Ovary (tissue), 7 donors: ENCODE measurements at regions not wholly inside any gene's neighbourhood (a gene's known extent, or its start where the extent isn't known, plus 50 kb on each side); places are given as distances from the start of the nearest gene placed in this dataset.

ENCODE experiments used
- DNase-seq, 5 donors: peaks; one replicate each; pipeline ENCODE4 v3.0.0-alpha.2; 2019 to 2020
- H3K27ac ChIP-seq, 2 donors: fragments of 200-600 bp; one replicate each; pipeline versions ENCODE4 v1.5.1 to v1.8.0; 2019 to 2022
- H3K27me3 ChIP-seq: fragments of 200-600 bp; one replicate; pipeline ENCODE4 v1.8.0; 2022
- H3K36me3 ChIP-seq: fragments of 200-600 bp; sonication (generic); one replicate; pipeline ENCODE4 v1.5.1; 2019
- H3K4me1 ChIP-seq: one replicate; pipeline ENCODE4 v1.8.1; 2013; ENCODE audit warnings: mild to moderate bottlenecking, moderate library complexity; ENCODE audit not compliant: insufficient read depth
- H3K4me3 ChIP-seq: fragments of 200-600 bp; sonication (generic); one replicate; pipeline ENCODE4 v1.5.1; 2017
- H3K9me3 ChIP-seq, 2 donors: fragments of 200-600 bp in 1 of 2; sonication (generic) in 1 of 2; one replicate each; pipeline versions ENCODE4 v1.5.1 to v1.8.1; 2013 to 2019; ENCODE audit warnings: mild to moderate bottlenecking in 1 of 2, moderate library complexity in 1 of 2
- EP300 ChIP-seq: sonication (generic); formaldehyde crosslinking; IDR thresholded peaks from one replicate; pipeline ENCODE4 v1.6.1; 2017; ENCODE audit warnings: antibody characterized with exemption
- POLR2A ChIP-seq: fragments of 450-650 bp; IDR thresholded peaks from one replicate; pipeline ENCODE4 v1.6.1; 2017; ENCODE audit warnings: antibody characterized with exemption, mild to moderate bottlenecking, moderate library complexity
- WGBS, 3 donors: extraction: QIAGEN DNeasy Blood & Tissue Kit in 1 of 3; methylation state at CpG; one replicate each; pipeline versions ENCODE4 v1.1.5 to v1.1.7; 2013 to 2017; 5-methylcytosine and 5-hydroxymethylcytosine counted together
- intact Hi-C, 4 donors: fragments of 100-400 bp; cut with DNase I; formaldehyde crosslinking; loops; one replicate each; pipeline versions ENCODE4 v1.11.0 to v1.15.1; 2022 to 2023
- TF ChIP-seq, protein P1 (sequence below), 3 donors: fragments of 450-650 bp in 2 of 3; fragments of 200-600 bp in 1 of 3; IDR thresholded peaks; one replicate each; pipeline versions ENCODE4 v1.5.1 to v1.8.0; 2016 to 2022; ENCODE audit warnings: antibody characterized with exemption in 3 of 3, mild to moderate bottlenecking in 1 of 3
- donor health status: DM: no; HTN: no; CAD: no; lungs with moderate emphysema.
- donor health status: DM: no; HTN: no; CAD: no.
- donor health status: Bipolar disorder and iron deficiency.
- donor health status: DM: no; HTN: no; CAD: no.
- donor health status: DM: yes; HTN: yes; CAD: no.

DNA sequence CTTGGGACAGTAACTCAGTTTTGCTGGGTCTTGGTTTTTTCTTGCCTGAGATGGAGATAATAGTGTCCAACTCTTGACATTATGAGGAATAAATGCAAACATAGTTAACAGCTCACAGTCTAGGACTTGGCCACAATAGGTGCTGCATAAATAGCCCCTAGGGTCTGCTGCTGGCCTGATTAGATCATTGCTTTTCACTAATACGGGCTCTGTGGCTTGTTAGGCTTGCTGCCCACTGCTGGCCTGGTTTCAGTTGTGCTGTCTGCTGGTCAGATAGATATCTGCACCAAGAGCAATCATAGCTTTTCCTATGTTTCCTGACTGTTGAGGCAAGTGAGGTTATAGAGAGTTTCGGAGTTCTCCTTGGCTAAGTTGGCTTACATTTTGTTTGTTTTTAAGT, 246.1 kb downstream of the DNAJB9 start:
- Histone ChIP-seq H3K36me3 (no peaks in the 10 kb centered on the region), H3K4me3 (no peak overlapping the region), H3K27ac (no peak overlapping the region), H3K9me3 (no peaks in the 10 kb centered on the region), H3K4me1 (no peaks in the 10 kb centered on the region), H3K27me3 (no peaks in the 10 kb centered on the region)
- no peak for TF ChIP-seq EP300
- TF ChIP-seq, protein P1, sequence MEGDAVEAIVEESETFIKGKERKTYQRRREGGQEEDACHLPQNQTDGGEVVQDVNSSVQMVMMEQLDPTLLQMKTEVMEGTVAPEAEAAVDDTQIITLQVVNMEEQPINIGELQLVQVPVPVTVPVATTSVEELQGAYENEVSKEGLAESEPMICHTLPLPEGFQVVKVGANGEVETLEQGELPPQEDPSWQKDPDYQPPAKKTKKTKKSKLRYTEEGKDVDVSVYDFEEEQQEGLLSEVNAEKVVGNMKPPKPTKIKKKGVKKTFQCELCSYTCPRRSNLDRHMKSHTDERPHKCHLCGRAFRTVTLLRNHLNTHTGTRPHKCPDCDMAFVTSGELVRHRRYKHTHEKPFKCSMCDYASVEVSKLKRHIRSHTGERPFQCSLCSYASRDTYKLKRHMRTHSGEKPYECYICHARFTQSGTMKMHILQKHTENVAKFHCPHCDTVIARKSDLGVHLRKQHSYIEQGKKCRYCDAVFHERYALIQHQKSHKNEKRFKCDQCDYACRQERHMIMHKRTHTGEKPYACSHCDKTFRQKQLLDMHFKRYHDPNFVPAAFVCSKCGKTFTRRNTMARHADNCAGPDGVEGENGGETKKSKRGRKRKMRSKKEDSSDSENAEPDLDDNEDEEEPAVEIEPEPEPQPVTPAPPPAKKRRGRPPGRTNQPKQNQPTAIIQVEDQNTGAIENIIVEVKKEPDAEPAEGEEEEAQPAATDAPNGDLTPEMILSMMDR (IDR thresholded peaks at IDR 0.05): no peak
- TF ChIP-seq POLR2A: no peak
- DNase-seq: no peak
- 51 to 69% (median 60%) methylated on average over 2 of the region's 2 CpGs for WGBS, 3 donors
- intact Hi-C loops: no loop called here

DNA sequence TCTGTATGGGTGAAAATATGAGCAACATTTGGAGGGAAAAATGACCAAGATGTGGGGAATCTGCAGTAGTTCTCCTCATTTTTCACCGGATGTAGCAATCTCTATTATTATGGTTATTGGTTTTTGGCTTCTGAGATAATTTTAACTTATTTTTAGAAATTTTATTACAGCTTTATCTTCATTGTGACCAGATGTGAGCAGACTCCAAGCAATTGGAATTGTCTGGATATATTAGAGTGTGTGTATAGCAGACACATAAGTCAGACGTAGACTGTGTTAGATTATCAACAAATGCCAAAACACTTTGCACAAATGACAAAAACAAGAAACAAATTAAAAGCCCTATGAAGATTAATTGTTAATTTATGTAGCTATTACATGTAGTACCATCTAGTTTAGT, 249.1 kb downstream of the DNAJB9 start:
- no peaks in the 10 kb centered on the region for H3K4me1 ChIP-seq
- no peak overlapping the region for H3K27ac ChIP-seq
- no peaks in the 10 kb centered on the region for H3K9me3 ChIP-seq
- WGBS, 3 donors: 3 to 16% (median 9%) methylated on average over 2 of the region's 2 CpGs
- no peaks in the 10 kb centered on the region for H3K27me3 ChIP-seq
- TF ChIP-seq EP300 (no peak), POLR2A (no peak)
- TF ChIP-seq, protein P1 (IDR thresholded peaks at IDR 0.05): no peak
- intact Hi-C loops: no loop called here
- no peaks in the 10 kb centered on the region for H3K36me3 ChIP-seq
- H3K4me3 ChIP-seq: no peak overlapping the region
- no peak for DNase-seq

DNA sequence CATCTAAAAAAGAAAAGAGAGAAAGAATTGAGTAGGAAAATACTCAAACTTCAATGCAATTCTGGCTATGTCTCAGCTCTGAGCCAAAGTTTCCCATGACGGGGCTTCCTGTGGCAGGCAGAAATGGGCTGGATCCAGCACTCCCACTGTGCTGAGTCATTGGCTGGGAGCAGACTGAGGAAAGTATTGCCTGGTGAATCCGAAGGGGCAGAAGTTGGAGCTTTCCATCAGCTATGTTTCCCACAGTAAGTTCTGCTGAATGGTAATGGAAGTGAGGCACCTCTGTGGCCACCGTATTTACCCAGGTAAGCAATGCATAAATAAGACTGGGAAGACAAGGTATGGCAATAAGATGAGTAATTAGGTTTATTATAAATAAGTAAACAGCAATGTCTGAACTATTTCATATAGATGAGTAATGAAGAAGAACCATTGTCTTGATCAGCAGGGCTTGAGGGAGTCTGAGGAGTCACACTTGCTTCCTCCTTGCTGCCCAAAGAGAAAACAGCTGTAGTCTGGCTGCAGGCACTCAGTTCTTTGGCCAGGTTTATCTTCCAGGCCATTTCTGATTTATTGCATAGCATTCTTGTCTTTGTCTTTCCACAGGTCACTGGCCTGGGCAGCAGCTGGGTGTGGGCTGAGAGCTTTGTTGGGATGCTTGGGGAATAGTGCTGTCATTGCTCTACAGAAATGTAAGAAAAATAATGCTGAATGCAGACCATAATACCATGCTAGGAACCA, 255.3 kb downstream of the DNAJB9 start:
- TF ChIP-seq EP300 (no peak), POLR2A (no peak)
- TF ChIP-seq, protein P1 (IDR thresholded peaks at IDR 0.05): no peak
- H3K4me3 ChIP-seq: no peak overlapping the region
- DNase-seq: no peak
- H3K27me3 ChIP-seq: no peaks in the 10 kb centered on the region
- no peaks in the 10 kb centered on the region for H3K9me3 ChIP-seq
- H3K27ac ChIP-seq: no peak overlapping the region
- H3K36me3 ChIP-seq: no peaks in the 10 kb centered on the region
- WGBS, 3 donors: 43 to 46% (median 46%) methylated on average over 3 of the region's 3 CpGs
- intact Hi-C loops: no loop called here
- H3K4me1 ChIP-seq: no peaks in the 10 kb centered on the region

DNA sequence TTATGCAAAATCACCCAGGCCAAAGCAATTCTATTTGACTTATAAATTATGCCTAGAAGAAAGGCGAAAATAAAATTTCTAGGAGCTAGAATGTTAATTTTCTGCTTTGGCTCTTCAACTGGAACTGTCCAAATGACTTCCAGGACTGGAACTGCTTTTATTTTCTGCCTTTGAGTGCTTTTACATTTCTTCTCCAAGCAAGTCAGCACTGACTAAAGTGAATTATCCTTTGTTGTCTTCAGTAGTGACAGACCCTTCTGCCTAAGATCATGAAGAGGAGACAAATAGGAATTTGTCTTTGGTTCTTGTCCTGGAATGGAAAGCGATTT, 255.9 kb downstream of the DNAJB9 start:
- H3K36me3 ChIP-seq: no peaks in the 10 kb centered on the region
- DNase-seq: no peak
- no peaks in the 10 kb centered on the region for H3K27me3 ChIP-seq
- no peaks in the 10 kb centered on the region for H3K4me1 ChIP-seq
- intact Hi-C loops: no loop called here
- H3K4me3 ChIP-seq: no peak overlapping the region
- 61 to 95% (median 78%) methylated on average over 2 of the region's 2 CpGs for WGBS, 3 donors
- no peaks in the 10 kb centered on the region for H3K9me3 ChIP-seq
- no peak overlapping the region for H3K27ac ChIP-seq
- TF ChIP-seq, protein P1 (IDR thresholded peaks at IDR 0.05): no peak
- no peak for TF ChIP-seq POLR2A
